GM21786 (cell line): ENCODE measurements at regions not wholly inside any gene's neighbourhood (a gene's known extent, or its start where the extent isn't known, plus 50 kb on each side); places are given as distances from the start of the nearest gene placed in this dataset.

ENCODE experiments used
- ATAC-seq: cut with Tn5 transposase; IDR thresholded peaks from one replicate; pipeline ENCODE4 v1.9.1; 2021; ENCODE audit not compliant: unreplicated experiment

GRCh38 chr4:166602068-166602467 is 632.2 kb downstream of the SPOCK3 start:
- ATAC-seq, result no peak

- no peak for ATAC-seq
Observed at GRCh38 chr4:166622425-166622977, 611.8 kb downstream of the SPOCK3 start.

- ATAC-seq, result peak; percentile 43
Observed at GRCh38 chr4:166625018-166625637, 609.2 kb downstream of the SPOCK3 start.

- ATAC-seq, result no peak
Observed at GRCh38 chr4:166628454-166628853, 605.8 kb downstream of the SPOCK3 start.

- no peak for ATAC-seq
Observed at GRCh38 chr4:166635367-166635766, 598.9 kb downstream of the SPOCK3 start.

- ATAC-seq, result no peak
Observed at GRCh38 chr4:166637816-166638215, 596.5 kb downstream of the SPOCK3 start.

GRCh38 chr4:166655231-166655630 is 579.1 kb downstream of the SPOCK3 start:
- ATAC-seq, result no peak

- no peak for ATAC-seq
Observed at GRCh38 chr4:166655705-166656104, 578.6 kb downstream of the SPOCK3 start.

GRCh38 chr4:166657261-166657660 is 577.0 kb downstream of the SPOCK3 start:
- ATAC-seq, result no peak

GRCh38 chr4:166658585-166658984 is 575.7 kb downstream of the SPOCK3 start:
- ATAC-seq, result peak; percentile 35

GRCh38 chr4:166662266-166662843 is 571.9 kb downstream of the SPOCK3 start:
- ATAC-seq, result peak; percentile 91

GRCh38 chr4:166670341-166670740 is 564.0 kb downstream of the SPOCK3 start:
- no peak for ATAC-seq

- ATAC-seq, result no peak
Observed at GRCh38 chr4:166673911-166674310, 560.4 kb downstream of the SPOCK3 start.

GRCh38 chr4:166675411-166675810 is 558.9 kb downstream of the SPOCK3 start:
- no peak for ATAC-seq

GRCh38 chr4:166680796-166681195 is 553.5 kb downstream of the SPOCK3 start:
- ATAC-seq, result no peak

GRCh38 chr4:166682200-166682599 is 552.1 kb downstream of the SPOCK3 start:
- ATAC-seq, result no peak
